ENCODE measurements at regions not wholly inside any gene's neighbourhood (a gene's known extent, or its start where the extent isn't known, plus 50 kb on each side); places are given as distances from the start of the nearest gene placed in this dataset.

DNA sequence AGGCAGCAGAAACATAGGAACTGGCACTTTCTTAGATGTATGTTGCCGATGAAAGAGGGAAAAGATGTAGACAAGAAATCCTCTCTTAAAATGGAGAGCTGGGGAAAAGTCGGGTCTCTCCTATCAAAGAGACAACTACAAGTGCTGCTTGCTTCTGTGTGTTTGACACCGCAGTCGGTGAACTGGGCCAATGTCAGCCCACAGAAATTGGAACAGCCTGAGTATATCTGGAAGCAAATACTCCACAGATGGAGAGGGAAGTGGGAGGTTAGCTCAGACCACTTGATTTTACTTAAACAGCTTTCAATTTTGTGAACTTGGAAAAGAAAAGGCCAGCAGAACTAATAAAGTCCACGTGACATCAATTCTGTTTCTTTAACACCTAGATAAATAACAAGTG, 230.9 kb upstream of the FAT1 start:
- intact Hi-C loops (cut with DNase I): loop anchor here in 1 of 2 donors (10.0 kb wide), 1 partner anchor 230 kb away; the partner anchor contains the start of gene FAT1
- no peak for TF ChIP-seq CTCF (IDR thresholded peaks at IDR 0.05)
- no peaks in the 10 kb centered on the region for H3K27me3 ChIP-seq (ENCODE audit: insufficient read depth in 3 of 3, low read length in 2 of 3)
- no peak overlapping the region for H3K4me3 ChIP-seq
- H3K9me3 ChIP-seq: no peaks in the 10 kb centered on the region
- 51 to 63% (median 53%) methylated on average over 5 of the region's 5 CpGs for WGBS, 3 donors
- H3K36me3 ChIP-seq (ENCODE audit: insufficient read depth in 1 of 2, low read depth in 1 of 2): no peaks in the 10 kb centered on the region
- ATAC-seq (no peak), DNase-seq (no peak)
- H3K27ac ChIP-seq: no peak overlapping the region
- H3K4me1 ChIP-seq: no peaks in the 10 kb centered on the region

DNA sequence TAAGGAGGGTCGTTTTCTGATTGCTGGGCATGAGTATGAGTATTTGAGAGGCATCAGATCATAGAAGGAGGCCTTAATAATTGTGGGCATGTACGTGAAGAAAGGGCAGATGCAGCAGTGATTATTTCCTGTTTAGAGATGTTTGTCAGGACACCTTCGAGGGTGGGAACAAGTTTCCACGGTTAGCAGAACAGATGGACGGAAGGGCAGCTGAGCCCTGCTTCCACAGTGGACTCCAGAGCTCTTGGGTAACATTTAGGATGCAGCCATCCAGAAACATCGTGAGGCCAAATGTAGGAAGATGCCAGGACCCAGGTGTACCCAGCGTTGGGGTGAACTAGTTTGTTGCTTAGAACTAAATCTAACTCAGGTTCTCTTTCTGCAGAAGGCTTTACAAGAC, 231.3 kb upstream of the FAT1 start:
- intact Hi-C loops (cut with DNase I): loop anchor here in 1 of 2 donors (10.0 kb wide), 1 partner anchor 230 kb away; the partner anchor contains the start of gene FAT1
- DNase-seq (no peak), ATAC-seq (no peak)
- H3K4me3 ChIP-seq: no peak overlapping the region
- H3K9me3 ChIP-seq: no peaks in the 10 kb centered on the region
- H3K27ac ChIP-seq: no peak overlapping the region
- TF ChIP-seq CTCF (IDR thresholded peaks at IDR 0.05): no peak
- no peaks in the 10 kb centered on the region for H3K36me3 ChIP-seq (ENCODE audit: insufficient read depth in 1 of 2, low read depth in 1 of 2)
- no peaks in the 10 kb centered on the region for H3K27me3 ChIP-seq (ENCODE audit: insufficient read depth in 3 of 3, low read length in 2 of 3)
- no peaks in the 10 kb centered on the region for H3K4me1 ChIP-seq
- WGBS, 3 donors: 45 to 71% (median 68%) methylated on average over 7 of the region's 7 CpGs

GRCh38 chr4:186957952-186958555, 234.4 kb upstream of the FAT1 start:
- no peaks in the 10 kb centered on the region for H3K36me3 ChIP-seq (ENCODE audit: insufficient read depth in 1 of 2, low read depth in 1 of 2)
- intact Hi-C loops (cut with DNase I): loop anchor here in 1 of 2 donors (10.0 kb wide), 1 partner anchor 233 kb away; the partner anchor contains the start of gene FAT1
- TF ChIP-seq CTCF (IDR thresholded peaks at IDR 0.05): no peak
- H3K9me3 ChIP-seq: no peaks in the 10 kb centered on the region
- 74 to 78% (median 75%) methylated on average over 3 of the region's 3 CpGs for WGBS, 3 donors
- ATAC-seq (no peak), DNase-seq (no peak)
- H3K4me1 ChIP-seq: no peaks in the 10 kb centered on the region
- H3K4me3 ChIP-seq: no peak overlapping the region
- H3K27me3 ChIP-seq (ENCODE audit: insufficient read depth in 3 of 3, low read length in 2 of 3): no peaks in the 10 kb centered on the region
- H3K27ac ChIP-seq: no peak overlapping the region

DNA sequence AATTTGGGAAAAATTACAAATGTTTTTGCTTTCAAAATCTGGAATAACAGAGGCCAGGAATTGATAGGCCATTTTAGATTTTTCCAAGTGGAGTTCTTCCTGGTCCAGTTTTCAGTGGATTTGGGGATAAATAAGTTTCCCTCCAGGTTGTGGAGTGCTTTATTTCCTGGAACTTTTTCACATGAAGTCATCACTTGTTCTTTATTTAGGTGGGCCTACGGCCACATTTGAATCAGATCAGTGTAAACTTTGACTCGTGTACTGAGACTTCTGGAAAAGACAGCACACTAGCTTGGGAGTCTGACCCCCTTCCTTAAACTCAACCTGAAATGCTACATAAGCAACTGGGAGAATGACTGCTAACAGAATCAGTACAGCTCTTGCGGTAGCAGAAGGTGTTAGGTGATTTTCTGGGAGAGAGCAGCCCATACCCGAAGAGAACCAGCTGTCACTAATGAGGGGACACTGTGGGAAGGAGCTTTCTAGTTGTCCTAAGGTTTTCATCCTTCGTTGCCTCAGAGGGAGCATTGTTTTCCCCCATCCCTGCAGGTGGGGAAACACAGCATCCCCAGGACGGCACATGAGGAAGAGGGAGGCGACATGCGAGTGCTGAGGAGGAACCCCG, 235.2 kb upstream of the FAT1 start:
- TF ChIP-seq CTCF (IDR thresholded peaks at IDR 0.05): no peak
- H3K27me3 ChIP-seq (ENCODE audit: insufficient read depth in 3 of 3, low read length in 2 of 3): no peaks in the 10 kb centered on the region
- H3K36me3 ChIP-seq (ENCODE audit: insufficient read depth in 1 of 2, low read depth in 1 of 2): no peaks in the 10 kb centered on the region
- H3K9me3 ChIP-seq: no peaks in the 10 kb centered on the region
- 69 to 87% (median 76%) methylated on average over 9 of the region's 9 CpGs for WGBS, 3 donors
- intact Hi-C loops (cut with DNase I): loop anchor here in 1 of 2 donors (10.0 kb wide), 1 partner anchor 234 kb away; the partner anchor contains the start of gene FAT1
- H3K4me3 ChIP-seq: no peak overlapping the region
- DNase-seq: no peak
- ATAC-seq: no peak
- H3K4me1 ChIP-seq: no peaks in the 10 kb centered on the region
- no peak overlapping the region for H3K27ac ChIP-seq

Measured in psoas muscle (tissue), 7 donors.